CD1c-positive myeloid dendritic cell (primary cell): ENCODE measurements at regions not wholly inside any gene's neighbourhood (a gene's known extent, or its start where the extent isn't known, plus 50 kb on each side); places are given as distances from the start of the nearest gene placed in this dataset.
"Not testable (repeated sequence)": the region's sequence is repeated elsewhere in the genome, so short reads cannot be mapped to it uniquely, and the experiment has no call there.

Experiments
- DNase-seq: peaks from one replicate; pipeline ENCODE4 v3.0.0-alpha.2; 2016; ENCODE audit errors: extremely low spot score

- DNase-seq, result no peak
Measured at GRCh38 chr5:18457255-18457654, 823.0 kb downstream of the TAF11L14 start.

DNA sequence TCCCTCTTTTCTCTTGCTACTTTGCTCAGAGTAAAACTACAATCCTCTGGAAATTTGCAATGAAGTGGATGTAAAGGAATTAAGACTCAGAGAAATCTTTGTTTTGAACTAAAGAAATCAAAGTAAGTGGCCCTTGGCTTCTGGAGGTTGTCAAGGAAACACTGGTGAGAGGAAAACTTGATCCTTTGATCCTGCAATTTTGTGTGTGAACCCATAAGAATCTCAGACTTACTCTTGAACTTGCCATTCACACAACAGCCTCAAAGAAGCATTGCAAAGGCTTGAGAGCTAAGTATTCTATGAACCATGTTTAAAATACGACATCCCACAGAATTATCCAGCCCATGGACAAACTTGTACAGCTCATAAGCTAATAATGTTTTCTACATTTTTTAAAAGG is 827.5 kb downstream of the TAF11L14 start:
- DNase-seq, result no peak

DNA sequence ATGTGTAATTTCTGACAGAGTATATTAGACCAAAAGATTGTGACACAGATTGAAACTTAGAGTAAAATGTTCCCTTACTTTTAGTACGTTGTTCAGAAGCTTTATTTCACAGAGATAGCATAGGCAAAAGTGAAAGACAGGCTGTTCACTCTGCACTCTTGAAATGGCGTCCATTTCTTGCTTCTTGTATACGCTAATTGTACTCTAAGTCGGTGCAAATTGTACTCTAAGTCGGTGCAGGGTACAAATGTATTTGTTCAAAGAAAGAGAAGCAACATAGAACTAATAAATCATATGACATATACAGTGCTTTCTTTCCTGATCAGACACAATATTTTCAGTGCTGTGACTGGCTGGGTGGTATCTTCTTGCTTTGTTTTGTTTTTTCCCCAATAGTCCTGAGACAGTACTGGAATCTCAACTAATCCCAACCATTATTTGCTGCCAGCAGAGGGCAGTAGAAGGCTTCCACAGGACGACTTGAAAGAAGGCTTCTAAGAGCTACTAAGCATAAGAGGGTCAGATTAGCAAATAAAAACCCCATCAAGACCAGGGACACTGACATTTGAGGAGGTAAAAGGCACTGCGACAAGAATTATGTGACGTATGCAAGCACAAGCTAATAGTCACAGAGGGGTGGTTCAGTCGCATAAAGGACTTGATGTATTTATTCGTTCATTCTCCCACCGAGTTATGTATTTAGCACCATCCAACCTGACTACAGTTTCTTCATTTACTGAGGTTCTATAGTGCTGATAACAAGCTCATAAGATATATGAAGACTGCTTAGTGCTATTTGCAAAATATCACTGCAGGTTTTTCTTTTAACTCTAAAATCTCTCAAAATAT is 831.8 kb downstream of the TAF11L14 start:
- DNase-seq, result peak; percentile 48

DNA sequence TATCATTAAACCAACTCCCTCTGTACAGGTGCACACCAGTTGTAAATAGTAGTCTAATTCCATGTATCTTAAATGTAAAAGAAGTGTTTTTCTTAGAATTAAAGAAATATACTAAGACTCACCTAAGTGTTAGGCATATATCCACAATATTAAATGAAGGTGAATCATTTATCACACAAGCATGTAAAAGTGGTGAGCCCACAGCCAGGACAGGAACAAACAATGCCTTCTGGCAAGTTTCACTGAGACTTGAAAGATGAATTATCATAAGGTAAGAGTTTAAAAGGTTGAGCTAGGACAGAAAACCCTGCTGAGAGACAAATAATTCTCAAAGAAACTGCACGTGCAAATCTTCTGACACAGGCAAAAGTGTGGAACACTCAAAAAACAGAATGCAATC is 832.5 kb downstream of the TAF11L14 start:
- DNase-seq, result no peak

DNA sequence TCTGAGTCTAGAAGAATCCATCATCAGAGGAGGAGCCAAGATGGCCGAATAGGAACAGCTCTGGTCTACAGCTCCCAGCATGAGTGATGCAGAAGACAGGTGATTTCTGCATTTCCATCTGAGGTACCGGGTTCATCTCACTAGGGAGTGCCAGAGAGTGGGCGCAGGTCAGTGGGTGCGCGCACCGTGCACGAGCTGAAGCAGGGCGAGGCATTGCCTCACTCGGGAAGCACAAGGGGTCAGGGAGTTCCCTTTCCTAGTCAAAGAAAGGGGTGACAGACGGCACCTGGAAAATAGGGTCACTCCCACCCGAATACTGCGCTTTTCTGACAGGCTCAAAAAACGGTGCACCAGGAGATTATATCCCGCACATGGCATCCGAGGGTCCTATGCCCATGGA is 837.5 kb downstream of the TAF11L14 start:
- not testable (repeated sequence) for DNase-seq

DNA sequence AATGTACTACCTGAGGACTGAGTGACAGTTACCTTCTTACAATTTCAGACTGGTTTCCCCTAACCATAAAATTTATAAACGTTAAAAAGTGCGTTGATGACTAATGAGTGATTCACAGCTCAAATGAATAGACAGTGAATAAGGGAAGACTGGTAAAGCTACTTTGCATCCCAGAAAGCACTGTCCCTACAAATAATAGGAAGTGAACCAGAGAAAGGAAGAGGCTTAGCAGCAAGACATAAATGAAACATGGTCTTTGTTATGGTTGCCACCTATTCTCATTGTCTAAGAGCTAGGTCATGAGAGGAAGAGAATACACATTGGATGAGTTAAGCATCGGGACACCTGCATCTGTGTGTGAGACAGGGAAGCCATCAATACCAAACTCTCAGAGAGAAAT is 849.2 kb downstream of the TAF11L14 start:
- no peak for DNase-seq

- no peak for DNase-seq
Measured at GRCh38 chr5:18487928-18488480, 853.7 kb downstream of the TAF11L14 start.

GRCh38 chr5:18489703-18490102 is 855.4 kb downstream of the TAF11L14 start:
- no peak for DNase-seq

DNA sequence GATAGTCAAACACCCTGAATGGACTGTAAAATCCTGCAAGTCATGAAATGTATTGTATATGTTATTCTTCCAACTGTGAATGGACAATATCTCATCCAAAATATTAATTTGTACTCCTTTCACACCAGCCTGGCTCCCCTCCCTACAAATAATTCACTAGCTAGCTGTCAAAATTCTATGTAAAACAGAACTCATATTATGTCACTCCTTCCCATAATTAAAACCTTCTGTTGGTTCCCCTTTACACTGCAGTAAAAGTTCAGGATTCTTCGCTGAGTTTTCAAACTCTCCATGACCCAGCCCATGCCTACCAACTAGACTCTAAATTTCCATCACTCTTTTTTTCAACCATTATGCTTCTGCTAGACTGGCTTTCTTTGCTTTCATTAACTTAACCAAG is 857.1 kb downstream of the TAF11L14 start:
- DNase-seq, result no peak

- DNase-seq, result no peak
Measured at GRCh38 chr5:18495157-18495556, 860.9 kb downstream of the TAF11L14 start.

- no peak for DNase-seq
Measured at GRCh38 chr5:18496041-18496440, 861.8 kb downstream of the TAF11L14 start.

DNA sequence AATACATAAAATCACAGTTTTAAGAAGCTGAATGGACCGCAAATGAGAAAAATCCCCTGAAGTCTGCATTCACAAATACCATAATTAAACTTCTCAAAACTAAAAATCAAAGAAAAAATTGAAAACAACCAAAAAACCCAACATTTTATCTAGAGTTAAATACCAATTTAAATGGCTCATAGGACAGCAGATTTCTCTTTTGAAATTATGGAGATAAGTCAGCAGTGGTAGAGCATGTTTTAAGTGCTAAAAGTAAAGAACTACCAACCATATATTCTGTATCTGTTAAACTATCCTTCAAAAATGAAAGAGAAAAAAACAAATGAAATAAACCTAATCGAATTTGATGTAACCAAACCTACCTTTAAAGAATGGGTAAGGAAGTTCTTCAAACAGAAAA is 862.8 kb downstream of the TAF11L14 start:
- DNase-seq, result no peak

DNA sequence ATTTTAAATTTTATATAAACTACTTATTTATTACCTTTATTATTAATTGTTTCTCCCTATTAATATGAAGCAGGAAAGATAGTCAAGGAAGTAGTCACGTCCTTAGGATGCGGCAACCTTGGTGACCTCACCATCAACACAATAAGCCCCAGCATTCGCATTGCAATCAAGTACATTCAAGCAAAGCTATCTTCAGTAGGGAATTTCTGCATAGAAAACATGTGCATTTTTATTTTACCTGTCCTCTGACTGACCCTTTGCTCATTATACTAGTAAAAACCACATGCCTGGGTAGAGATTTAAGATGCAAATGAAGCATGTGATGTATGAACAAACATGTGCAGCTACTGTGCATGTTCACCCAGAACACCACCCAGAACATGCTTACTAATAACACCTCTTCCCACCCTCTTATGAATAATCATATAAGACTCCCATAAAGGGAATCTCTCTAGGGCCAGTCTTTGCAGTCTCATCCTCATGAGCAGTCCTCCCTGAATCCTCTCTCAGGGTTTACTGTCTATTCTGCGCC is 869.6 kb downstream of the TAF11L14 start:
- DNase-seq, result no peak

- DNase-seq, result no peak
Measured at GRCh38 chr5:18507114-18507513, 872.9 kb downstream of the TAF11L14 start.

- no peak for DNase-seq
Measured at GRCh38 chr5:18517641-18518380, 883.6 kb downstream of the TAF11L14 start.

DNA sequence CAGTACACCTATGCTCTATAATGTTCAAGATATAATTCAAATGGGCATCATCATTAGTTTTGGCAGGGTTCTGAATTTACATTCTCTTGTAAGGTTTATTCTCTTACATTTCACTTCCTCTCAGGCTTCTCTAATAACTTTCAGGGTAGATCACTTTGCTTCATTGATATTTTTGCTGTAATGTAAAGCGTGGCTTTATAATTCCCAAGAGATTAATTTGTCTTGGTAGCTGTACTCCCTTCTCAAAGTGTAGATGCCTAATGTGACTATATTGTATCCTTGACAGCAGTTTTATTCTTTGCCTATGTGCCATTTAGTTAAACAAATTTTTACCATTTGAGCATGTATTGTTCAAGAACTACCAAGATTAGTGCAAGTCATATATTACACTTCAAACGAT is 889.1 kb downstream of the TAF11L14 start:
- DNase-seq, result no peak

DNA sequence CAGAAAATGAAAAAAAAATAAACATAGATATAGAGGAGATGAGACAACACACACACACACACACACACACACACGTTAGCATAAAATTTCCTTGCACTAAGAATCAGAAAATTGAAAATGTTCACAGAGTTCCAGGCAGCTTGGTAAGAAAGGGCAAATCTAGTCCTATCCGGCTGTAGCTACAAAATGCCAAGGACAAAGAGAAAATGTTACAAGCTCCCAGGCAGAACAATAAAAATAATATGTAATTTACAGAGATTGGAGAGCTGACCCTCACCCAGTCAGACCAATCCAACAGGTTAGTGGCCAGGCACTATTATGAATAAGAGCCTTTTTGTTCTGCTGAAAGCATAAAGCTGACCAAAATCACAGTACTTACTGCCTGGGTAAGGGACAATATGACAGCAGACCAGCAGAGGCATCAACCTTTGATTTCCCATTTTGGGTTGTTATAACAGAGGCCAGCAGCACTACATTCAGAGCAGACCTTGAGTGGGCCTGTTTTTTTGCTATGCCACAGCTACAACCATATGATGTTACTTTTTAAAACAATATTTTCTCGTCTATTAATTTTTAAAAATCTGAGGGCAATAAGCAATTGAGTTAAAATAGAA is 892.6 kb downstream of the TAF11L14 start:
- DNase-seq, result no peak

GRCh38 chr5:18533137-18533536 is 898.9 kb downstream of the TAF11L14 start:
- no peak for DNase-seq

DNA sequence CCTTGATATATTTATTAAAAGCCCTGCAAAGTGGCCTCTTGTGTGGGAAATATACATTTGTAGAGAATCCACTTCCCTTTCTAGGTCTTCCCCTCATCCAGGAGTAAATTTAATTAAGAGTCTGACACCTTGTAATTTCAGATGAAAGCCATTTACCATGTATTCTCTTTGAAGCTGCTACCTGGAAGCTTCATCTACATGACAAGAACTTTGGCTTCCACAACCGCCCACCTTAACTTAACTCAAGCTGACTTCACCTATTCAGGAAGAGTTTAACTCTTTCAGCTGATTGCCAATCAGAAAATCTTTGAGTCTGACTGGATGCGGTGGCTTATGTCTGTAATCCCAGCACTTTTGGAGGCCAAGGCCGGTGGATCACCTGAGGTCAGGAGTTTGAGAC is 899.9 kb downstream of the TAF11L14 start:
- DNase-seq, result no peak

DNA sequence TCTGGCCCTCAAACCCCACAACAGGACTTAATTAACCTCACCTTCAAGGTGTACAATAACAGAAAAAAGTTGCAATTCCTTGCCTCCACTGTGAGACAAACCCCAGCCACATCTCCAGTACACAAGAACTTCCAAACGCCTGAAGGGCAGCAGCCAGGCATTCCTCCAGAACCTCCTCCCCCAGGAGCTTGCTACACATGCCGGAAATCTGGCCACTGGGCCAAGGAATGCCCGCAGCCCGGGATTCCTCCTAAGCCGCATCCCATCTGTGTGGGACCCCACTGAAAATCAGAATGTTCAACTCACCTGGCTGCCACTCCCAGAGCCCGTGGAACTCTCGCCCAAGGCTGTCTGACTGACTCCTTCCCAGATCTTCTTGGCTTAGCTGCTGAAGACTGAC is 901.5 kb downstream of the TAF11L14 start:
- DNase-seq, result not testable (repeated sequence)

DNA sequence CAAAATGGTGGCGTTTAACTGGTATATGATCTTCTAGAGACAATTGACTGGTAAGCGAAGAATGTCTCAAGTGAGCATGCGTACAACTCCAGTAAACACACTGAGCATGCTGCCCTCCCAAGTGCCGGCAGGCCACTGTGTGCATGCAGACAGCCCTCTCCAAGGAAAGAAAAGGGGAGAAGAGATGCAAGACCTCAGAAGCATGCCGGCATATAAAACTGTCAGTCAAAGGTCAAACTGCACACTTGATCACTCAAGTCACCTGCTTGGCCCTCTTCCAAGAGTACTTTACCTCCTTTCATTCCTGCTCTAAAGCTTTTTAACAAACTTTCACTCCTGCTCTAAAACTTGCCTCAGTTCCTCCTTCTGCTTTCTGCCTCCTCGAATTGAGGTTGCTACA is 910.2 kb downstream of the TAF11L14 start:
- no peak for DNase-seq

DNA sequence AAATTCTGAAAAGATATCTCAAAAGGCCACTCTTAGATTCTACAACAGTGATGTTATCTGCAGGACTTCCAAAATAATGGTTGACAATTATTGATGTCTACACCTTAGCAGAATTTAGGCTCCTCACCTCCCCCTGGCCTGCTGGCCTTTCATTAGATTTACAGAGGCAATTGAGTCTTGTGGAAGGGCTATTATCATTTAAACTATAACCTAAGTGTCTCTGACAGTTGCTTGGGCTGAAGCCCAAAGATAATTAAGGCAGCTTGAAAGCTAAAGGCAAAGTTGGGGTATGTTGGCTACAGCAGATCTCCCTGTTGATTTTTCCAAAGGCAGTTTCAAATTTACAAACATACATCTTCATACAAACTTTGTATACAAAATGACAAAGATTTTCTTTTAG is 912.3 kb downstream of the TAF11L14 start:
- no peak for DNase-seq
